ENCODE measurements at regions not wholly inside any gene's neighbourhood (a gene's known extent, or its start where the extent isn't known, plus 50 kb on each side); places are given as distances from the start of the nearest gene placed in this dataset.

GRCh38 chr3:72241525-72241924 is 456.6 kb upstream of the PROK2 start:
- POLR2A ChIA-PET (ENCODE audit: unreplicated experiment), result no interaction called here
- H4K5ac ChIP-seq (ENCODE audit: low read depth, low read length), result no peak overlapping the region
- H2AK9ac ChIP-seq (replicated peaks; ENCODE audit: low read depth, low read length, poor library complexity), result no peak overlapping the region
- in situ Hi-C loops (cut with MboI; ENCODE audit: low sequenced_read_pairs), result no loop called here
- no peak overlapping the region for H3K9ac ChIP-seq (ENCODE audit: low read depth, low read length)
- H3K27me3 ChIP-seq (ENCODE audit: control insufficient read depth, insufficient read depth, low read length), result peaks cover 25% of the 10 kb centered on the region
- H4K8ac ChIP-seq (ENCODE audit: low read depth in 2 of 2, low read length in 2 of 2), result no peak overlapping the region
- BruUV-seq (replicated peaks), result no TSS peak
- H2BK20ac ChIP-seq (ENCODE audit: low read depth, low read length), result no peak overlapping the region
- H3K79me1 ChIP-seq (ENCODE audit: low read depth in 1 of 2, low read length in 2 of 2), result no peaks in the 10 kb centered on the region
- H3K4ac ChIP-seq (ENCODE audit: low read depth, low read length), result no peak overlapping the region
- no peak overlapping the region for H3K56ac ChIP-seq (ENCODE audit: extremely low read depth, insufficient read depth, low read length)
- intact Hi-C loops (cut with micrococcal nuclease), result no loop called here
- no peak overlapping the region for H2BK120ac ChIP-seq (ENCODE audit: low read depth, low read length)
- H3K23ac ChIP-seq (ENCODE audit: low read depth, low read length), result no peak overlapping the region
- H3K14ac ChIP-seq (replicated peaks; ENCODE audit: low read depth, low read length), result no peak overlapping the region
- H3K36me3 ChIP-seq (ENCODE audit: control insufficient read depth, insufficient read depth, low read length), result no peaks in the 10 kb centered on the region
- no peak overlapping the region for H2AFZ ChIP-seq (replicated peaks; ENCODE audit: low read length, poor library complexity)
- WGBS, 2 experiments (ENCODE audit: extremely low coverage in 2 of 2, insufficient read length in 1 of 2), result no CpG with 5 or more reads among the region's 1 CpG
- H4K91ac ChIP-seq (ENCODE audit: insufficient read depth, low read depth, low read length), result no peak overlapping the region
- no peaks in the 10 kb centered on the region; the same call in 1 of the 2 replicates for H3K4me1 ChIP-seq (ENCODE audit: control insufficient read depth, insufficient read depth, low read length)
- no peak overlapping the region for H3K27ac ChIP-seq (ENCODE audit: insufficient read depth, low read length)
- H3K18ac ChIP-seq (ENCODE audit: low read depth, low read length), result no peak overlapping the region
- dilution Hi-C loops (cut with HindIII; ENCODE audit: low sequenced_read_pairs, unreplicated experiment), result no loop called here
- DNase-seq (no peak), ATAC-seq (ENCODE audit: low read depth) (no peak)
- CTCF ChIA-PET, result no interaction called here
- TF ChIP-seq POLR2A (IDR thresholded peaks at IDR 0.05; ENCODE audit: low read depth, low read length), result no peak
- no peak overlapping the region for H3K4me3 ChIP-seq (ENCODE audit: insufficient read depth, low read depth, low read length)
- no peaks in the 10 kb centered on the region for H3K9me3 ChIP-seq (ENCODE audit: control insufficient read depth, insufficient read depth, low read length)
- H3K4me2 ChIP-seq (ENCODE audit: low read depth, low read length), result no peak overlapping the region
- no peaks in the 10 kb centered on the region for H4K20me1 ChIP-seq (ENCODE audit: insufficient read depth, low read length)
- no peak overlapping the region for H2BK15ac ChIP-seq (ENCODE audit: low read depth, low read length)
- no peak overlapping the region for H2BK5ac ChIP-seq (ENCODE audit: low read depth, low read length, poor library complexity, severe bottlenecking)
- H2AK5ac ChIP-seq (ENCODE audit: low read depth, low read length), result no peak overlapping the region
- no peaks in the 10 kb centered on the region; the same call in 1 of the 2 replicates for H3K9me1 ChIP-seq (ENCODE audit: insufficient read depth, low read length)

Data from IMR-90 (cell line).